Retina (tissue), 1 donor: ENCODE measurements at regions not wholly inside any gene's neighbourhood (a gene's known extent, or its start where the extent isn't known, plus 50 kb on each side); places are given as distances from the start of the nearest gene placed in this dataset.
"Not testable (repeated sequence)": the region's sequence is repeated elsewhere in the genome, so short reads cannot be mapped to it uniquely, and the experiment has no call there.

Source experiments
- DNase-seq: peaks from one replicate; pipeline ENCODE4 v3.0.0-alpha.2; 2016

GRCh38 chr16:52308051-52308450 lies 238.9 kb downstream of the TOX3 start:
- peak; percentile 32 for DNase-seq

- peak; percentile 17 for DNase-seq
These were observed 245.9 kb downstream of the TOX3 start for GRCh38 chr16:52301026-52301425.

GRCh38 chr16:52298769-52299168 lies 248.2 kb downstream of the TOX3 start:
- DNase-seq = no peak

- not testable (repeated sequence) for DNase-seq
These were observed 250.1 kb downstream of the TOX3 start for GRCh38 chr16:52296706-52297315.

- DNase-seq = no peak
These were observed 250.9 kb downstream of the TOX3 start for GRCh38 chr16:52296076-52296475.

- no peak for DNase-seq
These were observed 252.3 kb downstream of the TOX3 start for GRCh38 chr16:52294660-52295059.

- no peak for DNase-seq
These were observed 253.7 kb downstream of the TOX3 start for GRCh38 chr16:52293204-52293603.

GRCh38 chr16:52283584-52284375 lies 263.2 kb downstream of the TOX3 start:
- DNase-seq = no peak

GRCh38 chr16:52283018-52283417 lies 263.9 kb downstream of the TOX3 start:
- no peak for DNase-seq

- no peak for DNase-seq
These were observed 266.9 kb downstream of the TOX3 start for GRCh38 chr16:52280086-52280485.

GRCh38 chr16:52271088-52271750 lies 275.7 kb downstream of the TOX3 start:
- peak; percentile 66 for DNase-seq

GRCh38 chr16:52265446-52265861 lies 281.5 kb downstream of the TOX3 start:
- peak; percentile 36 for DNase-seq

- DNase-seq = no peak
These were observed 289.4 kb downstream of the TOX3 start for GRCh38 chr16:52257534-52257933.

- DNase-seq = no peak
These were observed 290.4 kb downstream of the TOX3 start for GRCh38 chr16:52256310-52257078.

GRCh38 chr16:52254746-52255145 lies 292.2 kb downstream of the TOX3 start:
- no peak for DNase-seq

- no peak for DNase-seq
These were observed 294.3 kb downstream of the TOX3 start for GRCh38 chr16:52252680-52253079.

GRCh38 chr16:52251495-52251894 lies 295.4 kb downstream of the TOX3 start:
- DNase-seq = no peak

GRCh38 chr16:52247737-52248136 lies 299.2 kb downstream of the TOX3 start:
- no peak for DNase-seq

GRCh38 chr16:52238710-52239109 lies 308.2 kb downstream of the TOX3 start:
- no peak for DNase-seq

- DNase-seq = no peak
These were observed 309.1 kb downstream of the TOX3 start for GRCh38 chr16:52237823-52238222.

GRCh38 chr16:52235186-52235585 lies 311.8 kb downstream of the TOX3 start:
- no peak for DNase-seq

GRCh38 chr16:52234626-52235025 lies 312.3 kb downstream of the TOX3 start:
- no peak for DNase-seq

- DNase-seq = no peak
These were observed 317.5 kb downstream of the TOX3 start for GRCh38 chr16:52229471-52229870.
